HG02798 (cell line): ENCODE measurements at regions not wholly inside any gene's neighbourhood (a gene's known extent, or its start where the extent isn't known, plus 50 kb on each side); places are given as distances from the start of the nearest gene placed in this dataset.
"Not testable (repeated sequence)": the region's sequence is repeated elsewhere in the genome, so short reads cannot be mapped to it uniquely, and the experiment has no call there.

Experiments
- ATAC-seq: cut with Tn5 transposase; IDR thresholded peaks from one replicate; pipeline ENCODE4 v1.9.1; 2021; ENCODE audit warnings: mild to moderate bottlenecking; ENCODE audit not compliant: unreplicated experiment, poor library complexity

DNA sequence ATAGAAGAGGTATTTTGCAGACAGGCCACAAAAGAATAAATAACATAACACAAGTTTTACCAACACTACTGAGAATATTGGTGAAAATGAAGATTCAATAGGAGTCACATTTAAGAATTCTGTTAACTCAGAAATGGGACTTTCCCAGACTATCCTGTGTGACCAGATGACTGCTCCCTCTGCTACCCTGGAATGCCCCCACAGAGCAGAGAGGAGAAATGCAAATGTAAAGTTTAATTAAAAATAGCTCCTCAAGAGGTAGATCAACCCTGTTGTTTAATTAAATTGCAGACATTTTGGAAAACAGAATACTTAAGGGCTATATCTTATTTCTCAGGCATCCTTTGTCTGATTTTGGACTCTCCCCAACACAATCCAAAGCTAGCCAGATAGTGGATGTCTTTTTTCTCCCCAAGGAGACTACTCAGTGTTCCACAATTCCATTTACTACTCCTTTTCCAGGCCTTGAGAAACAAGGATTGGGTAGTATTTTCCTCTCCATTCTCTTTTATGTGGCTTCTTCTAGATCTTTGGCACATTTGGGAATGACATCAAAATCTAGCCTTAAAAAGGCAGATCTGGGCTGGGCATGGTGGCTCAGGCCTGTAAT is 104.7 kb upstream of the TSC22D1 start:
- no peak for ATAC-seq

DNA sequence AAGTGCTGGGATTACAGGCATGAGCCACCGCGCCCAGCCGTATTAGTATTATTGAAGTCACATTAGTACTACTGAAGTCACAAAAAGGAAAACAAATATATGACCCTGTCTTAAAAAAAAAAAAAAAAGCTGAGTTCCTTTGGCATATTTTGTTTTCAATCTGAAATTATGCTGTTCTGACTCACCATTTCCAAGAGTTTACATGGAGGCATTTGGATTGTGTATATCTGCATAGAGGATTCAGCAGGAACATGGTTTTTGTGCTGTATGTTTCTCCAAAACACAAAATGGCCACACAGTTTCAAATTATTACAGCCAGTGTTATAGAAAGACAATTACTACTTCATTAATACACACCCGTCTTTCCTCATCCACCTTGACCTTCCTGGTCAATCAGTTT is 103.5 kb upstream of the TSC22D1 start:
- ATAC-seq: no peak

DNA sequence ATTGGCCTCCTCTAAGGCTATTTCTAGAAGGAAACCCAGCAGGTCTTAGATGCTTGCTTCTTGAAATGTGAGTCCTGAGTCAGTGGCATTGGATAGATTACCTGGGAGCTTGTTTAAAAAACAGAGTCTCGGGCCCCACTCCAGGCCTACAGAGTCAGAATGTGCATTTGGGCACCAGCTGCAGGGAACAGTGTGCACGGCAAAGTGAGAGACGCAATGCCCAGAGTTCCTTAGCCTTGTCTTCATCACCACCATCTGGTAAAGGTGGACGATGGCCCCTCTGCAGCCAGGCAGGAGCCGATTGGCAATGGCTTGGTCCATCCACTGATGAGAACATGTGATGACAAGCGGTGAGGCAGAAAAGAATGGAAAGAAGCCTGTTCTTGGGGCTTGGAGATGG is 102.1 kb upstream of the TSC22D1 start:
- ATAC-seq: no peak

DNA sequence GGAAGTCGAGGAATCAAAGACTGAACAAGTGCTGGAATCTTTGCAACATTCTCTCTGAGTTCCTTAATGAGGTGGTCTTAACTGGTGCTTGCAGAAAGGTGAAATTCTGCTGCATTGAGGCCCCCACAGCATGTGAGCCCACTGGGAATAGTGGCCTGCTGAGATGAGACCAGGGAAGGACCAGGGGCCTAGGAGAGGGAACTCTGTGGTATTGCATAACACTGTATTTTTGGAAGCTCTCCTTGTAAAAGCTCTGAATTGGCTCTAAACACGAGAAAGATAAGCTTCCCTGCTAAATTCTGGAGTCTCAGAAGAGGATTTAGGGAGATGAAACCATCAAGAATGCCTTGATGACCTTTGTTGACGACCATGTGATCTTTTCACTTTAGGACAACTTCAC is 100.4 kb upstream of the TSC22D1 start:
- no peak for ATAC-seq

DNA sequence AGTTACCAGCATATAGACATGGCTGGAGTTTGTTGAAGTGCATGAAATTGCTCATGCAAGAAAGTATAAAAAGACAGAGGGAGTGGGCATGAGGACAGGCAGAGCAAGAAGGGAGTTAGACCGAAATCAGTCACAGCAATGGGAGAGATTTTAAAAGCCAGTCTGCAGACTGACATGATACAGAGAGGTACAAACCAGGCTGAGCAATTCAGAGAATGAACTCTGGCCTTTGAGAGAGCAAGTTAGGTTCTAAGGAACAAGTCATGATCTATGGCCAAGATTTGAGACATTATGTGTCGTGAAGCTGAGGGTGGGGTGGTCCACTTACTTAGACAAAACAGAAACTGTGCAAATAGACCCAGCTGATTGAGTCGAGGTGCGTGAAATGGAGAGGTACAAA is 93.4 kb upstream of the TSC22D1 start:
- ATAC-seq: no peak

DNA sequence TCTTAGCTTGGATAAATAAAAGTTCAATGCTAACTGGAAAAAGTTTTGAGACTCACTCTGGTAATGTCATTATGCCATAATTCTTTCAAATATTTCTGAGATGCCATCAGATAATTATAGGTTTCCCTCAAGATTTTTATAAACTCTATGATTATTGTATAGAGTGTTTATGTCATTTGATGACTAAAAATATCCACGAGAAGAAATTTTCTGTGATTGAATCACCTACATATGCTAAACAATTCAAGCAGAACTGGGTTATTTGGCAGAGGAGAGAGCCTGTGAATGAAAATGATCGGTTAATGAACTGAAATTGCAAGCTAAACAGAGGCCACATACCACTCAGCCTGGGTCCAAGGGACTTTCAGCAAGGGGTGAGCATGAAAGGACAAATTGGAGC is 92.6 kb upstream of the TSC22D1 start:
- ATAC-seq: no peak

DNA sequence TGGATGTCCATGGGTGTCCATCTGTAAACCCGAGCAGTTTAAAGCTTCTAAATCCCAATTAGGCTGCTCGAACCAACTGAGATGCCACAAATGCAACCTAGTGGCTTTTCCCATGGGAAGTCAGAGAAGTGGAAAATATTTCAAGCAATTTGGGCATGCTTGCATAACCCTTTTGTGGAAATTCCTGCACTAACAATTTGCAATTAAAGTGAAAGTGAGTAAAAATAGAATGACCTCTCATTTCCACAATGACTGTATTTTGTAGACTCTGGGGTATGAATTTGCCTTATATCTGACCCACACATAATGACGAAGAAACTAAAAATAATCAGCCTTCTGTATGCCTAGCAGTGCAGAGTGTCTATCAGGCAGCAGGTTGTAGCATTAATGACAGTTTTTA is 91.8 kb upstream of the TSC22D1 start:
- no peak for ATAC-seq

DNA sequence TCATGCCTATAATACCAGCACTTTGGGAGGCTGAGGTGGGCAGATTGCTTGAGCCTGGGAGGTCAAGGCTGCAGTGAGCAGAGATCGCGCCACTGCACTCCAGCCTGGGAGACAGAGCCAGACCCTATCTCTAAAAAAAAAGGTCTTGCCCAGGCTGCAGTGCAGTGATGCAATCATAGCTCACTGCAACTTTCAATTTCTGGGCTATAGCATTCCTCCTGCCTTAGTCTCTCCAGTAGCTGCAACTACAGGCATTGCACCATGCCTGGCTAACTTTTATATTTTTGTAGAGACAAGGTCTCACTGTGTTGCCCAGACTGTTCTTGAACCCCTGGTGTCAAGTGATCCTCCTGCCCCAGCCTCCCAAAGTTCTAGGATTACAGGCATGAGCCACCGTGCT is 90.4 kb upstream of the TSC22D1 start:
- not testable (repeated sequence) for ATAC-seq

DNA sequence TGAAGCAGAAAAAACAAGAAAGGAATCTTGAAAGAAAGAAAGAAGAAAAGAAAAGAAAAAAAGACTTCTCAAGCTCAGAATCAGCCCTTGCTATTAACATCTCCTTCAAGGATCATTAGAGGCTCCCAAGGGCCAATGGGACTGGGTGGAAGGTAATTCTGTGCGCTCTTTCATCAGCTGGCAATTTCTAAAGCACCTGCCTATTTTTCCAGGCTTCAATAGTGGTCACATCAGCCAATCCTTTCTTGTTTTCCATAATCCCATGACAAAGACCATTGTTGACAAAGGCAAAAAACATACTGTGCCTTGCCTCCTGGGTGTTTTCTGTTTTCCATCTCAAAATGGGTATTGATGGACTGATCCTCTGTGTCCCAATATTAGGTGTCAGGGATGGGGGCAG is 88.2 kb upstream of the TSC22D1 start:
- no peak for ATAC-seq

DNA sequence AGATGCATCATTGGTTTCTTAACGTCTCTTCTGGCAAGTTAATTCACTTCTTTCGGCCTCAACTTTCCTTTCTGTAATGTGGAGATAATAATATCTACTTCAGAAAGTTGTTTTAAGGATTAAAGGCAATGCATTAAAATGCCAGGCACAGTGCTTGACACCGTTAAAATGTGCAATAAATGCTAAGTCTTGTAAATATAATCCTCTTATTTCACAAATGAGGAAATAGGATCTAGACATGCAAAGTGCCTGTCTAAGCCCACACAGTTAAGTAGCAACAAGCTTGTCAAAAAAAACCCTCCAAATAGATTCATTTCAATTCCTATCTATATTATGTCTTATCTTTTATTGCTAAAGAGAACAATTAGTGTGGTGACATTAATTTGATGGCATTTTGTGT is 86.4 kb upstream of the TSC22D1 start:
- no peak for ATAC-seq

DNA sequence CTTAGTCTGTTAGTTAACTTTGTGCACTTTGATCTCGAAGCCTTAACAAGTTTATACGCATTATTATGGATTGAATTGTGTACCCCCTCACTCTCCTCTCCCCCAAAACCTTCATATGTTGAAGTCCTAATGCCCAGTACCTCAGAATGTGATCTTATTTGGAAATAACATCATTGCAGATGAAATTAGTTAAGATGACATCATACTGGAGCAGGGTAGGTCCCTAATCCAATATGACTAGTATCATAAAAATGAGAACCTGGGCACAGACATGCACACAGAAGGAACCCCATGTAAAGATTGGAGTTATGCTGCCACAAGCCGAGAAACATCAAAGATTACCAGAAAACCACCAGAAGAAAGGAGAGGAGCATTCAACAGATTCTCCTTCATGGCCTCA is 85.8 kb upstream of the TSC22D1 start:
- ATAC-seq: no peak

DNA sequence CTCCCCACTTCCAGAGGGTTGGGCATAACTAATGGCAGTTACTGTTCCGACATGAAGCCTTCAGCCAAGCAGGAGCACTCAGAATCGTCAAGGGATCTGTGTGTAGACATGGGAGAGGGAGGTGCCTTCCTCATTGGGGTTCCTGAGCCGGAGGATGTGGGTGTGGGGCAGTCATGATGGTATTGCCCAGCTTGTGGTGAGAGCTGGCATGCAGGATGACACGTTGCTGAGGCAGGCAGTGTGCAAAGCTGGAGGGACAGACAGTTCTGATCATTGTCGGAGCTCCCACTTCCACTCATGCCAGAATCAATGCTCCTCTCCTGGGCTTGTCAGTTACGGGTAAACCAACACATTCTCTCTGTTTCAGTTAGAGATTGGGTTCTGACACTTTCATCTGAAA is 83.9 kb upstream of the TSC22D1 start:
- ATAC-seq: no peak

DNA sequence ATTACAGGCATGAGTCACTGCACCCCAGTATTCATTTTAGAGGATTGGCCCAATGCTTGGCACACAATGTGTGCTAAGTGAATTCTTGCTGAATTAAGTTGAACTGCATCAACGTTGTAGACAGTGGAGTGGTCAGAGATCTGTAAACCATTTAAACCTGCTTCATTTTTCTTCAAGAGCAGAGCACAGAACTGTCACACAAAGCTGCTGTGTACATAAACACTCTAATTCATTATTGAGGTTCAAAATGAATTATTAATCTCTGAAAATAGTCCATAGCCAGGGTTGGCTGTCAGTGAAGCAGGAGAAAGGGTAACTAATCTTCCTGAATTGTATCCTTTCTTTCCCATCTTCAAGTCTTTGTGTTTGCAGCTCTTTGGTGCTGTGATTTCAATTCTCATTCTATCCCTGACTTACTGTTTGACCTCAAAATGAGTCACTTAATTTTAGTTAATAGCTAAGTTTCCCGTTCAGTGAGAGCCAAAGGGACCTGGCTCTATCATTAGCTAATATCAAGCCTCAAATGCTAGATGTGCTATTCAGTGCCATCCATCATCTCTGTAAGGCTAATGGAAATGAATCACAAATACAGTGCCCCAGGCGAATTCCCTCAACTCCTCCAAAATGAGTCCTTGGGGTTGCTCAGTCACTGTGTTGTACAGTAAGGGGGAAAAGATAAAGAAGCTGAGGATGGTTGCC is 77.0 kb upstream of the TSC22D1 start:
- no peak for ATAC-seq

DNA sequence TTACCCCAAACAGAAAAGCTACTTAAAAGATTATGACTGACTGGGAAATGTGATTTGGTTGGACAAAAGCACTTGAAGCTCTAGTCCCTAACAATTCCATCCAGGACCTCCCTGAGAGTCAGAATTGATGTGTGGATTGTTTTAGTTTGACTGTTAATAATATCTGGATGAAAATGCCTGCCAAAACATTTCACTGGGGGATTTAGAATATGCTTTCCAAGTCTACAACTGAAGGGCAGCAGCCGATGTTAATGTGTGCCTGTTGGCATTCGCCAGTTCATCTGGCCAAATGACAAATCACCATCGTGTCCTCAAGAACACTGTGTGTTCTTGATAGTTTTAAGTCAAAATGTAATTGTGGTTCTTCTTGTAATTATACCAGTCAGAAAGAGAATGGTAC is 76.0 kb upstream of the TSC22D1 start:
- no peak for ATAC-seq

DNA sequence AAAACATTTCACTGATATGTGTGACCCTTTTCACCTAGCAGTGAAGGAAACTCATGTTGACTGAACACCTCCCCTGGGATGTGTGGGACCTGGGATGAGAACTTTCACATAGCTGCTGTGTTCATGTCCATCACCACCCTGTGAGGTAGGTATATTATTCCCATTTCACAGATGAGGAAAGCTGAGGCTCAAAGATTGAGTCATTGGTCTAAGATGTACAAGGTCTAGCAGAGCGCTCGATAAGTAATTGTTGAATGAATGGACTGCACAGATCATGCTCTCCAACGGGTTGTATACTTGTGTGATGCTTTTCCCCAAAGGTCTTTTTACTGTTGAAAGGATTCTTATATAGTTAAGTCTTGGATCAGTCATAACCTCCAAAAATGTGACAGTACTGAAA is 75.6 kb upstream of the TSC22D1 start:
- ATAC-seq: no peak

DNA sequence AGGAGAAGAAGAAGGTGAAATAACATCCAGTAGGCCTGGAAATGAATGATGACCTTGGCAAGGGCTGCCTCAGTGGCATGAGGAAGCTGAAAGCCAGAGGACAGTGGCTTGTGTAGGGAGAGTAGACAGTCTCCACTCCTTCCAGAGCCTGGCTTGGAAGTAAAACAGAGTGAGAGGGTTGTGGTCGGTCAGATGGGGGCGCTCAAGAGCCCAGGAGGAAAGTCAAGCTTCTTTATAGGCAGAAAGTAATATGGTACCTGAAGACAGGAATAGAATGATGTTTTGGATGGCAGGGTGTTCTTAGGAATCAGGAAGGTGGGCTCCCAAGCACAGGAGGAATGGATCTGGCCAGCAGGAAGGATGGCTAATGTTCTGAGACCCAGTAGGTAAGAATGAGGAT is 75.1 kb upstream of the TSC22D1 start:
- no peak for ATAC-seq

DNA sequence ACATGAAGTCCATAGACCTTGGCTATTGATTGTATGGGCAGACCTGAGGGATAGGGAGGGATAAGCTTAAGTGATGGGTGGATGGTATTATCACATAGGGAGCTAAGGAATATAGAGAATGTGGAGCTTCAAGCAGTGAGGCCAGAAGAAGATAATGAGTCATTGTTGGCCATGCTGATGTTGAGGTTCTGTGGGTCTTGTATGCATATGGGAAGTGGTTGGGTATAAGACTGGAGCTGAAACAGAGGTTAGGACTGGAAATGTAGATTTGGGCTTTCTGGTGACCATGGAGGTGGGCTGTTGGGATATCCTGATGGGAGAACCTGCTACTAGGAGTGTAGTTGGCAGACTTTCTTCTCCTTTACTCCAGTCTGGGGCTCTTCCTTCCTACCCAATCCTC is 73.7 kb upstream of the TSC22D1 start:
- ATAC-seq: no peak

DNA sequence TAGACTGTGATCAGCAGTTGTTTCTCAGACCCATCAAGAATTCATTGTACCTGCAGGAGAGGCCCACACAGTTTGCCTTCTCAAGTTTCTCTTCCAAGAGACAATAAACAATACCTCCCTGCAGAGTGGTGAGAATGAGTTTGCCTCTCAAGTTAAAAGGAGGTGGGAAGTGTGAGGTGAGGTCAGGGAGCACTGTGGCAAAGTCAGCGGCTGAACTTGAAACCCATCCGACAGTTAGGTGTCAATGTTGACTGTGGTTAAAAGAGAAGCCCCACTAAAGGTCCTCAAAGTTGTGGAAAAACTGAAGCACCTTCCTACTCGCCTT is 72.9 kb upstream of the TSC22D1 start:
- ATAC-seq: no peak

DNA sequence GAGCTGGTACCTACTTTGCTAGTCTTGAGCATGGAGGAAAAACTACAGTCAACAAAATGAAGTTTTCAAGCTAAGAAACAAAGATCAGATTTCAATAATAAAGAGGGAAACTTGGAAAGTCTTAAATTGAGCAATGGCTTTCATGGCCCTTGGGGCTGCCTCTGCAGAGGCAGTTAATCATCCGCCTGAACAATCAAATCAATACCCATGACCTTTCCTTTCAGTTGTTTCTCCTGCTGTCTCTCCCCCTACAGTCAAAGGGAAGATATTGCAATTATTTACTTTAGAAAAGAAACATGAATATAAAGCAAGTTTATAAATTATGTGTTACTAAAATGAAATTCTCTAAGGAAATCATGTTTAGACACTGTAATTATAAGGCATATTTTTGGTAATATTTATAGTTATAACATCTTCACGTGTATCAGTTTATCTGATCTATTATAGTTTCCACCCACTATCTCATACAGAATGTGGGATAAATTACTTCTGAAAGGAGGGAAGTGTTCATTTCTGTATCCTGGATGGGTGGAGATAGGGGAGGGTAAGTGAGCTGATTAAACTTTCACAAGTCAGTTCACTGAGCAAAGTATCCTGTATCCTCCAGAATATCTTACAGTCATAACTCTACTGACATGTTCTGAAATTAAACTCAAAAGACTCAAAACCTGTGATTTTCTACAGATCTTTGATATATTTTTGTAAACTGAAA is 72.4 kb upstream of the TSC22D1 start:
- no peak for ATAC-seq

DNA sequence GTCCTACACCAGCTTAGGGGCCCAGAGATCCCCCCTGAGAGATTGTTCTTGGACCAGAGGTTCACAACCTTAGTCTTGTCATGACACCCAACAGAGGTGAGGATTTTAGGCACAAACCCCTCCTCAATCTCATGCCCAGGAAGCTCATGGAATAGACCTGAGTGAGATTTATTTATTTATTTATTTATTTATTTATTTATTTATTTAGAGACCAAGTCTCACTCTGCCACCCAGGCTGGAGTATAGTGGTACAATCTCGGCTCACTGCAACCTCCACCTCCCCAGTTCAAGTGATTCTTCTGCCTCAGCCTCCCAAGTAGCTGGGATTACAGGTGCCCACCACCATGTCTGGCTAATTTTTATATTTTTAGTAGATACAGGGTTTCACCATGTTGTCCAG is 71.4 kb upstream of the TSC22D1 start:
- ATAC-seq: not testable (repeated sequence)

DNA sequence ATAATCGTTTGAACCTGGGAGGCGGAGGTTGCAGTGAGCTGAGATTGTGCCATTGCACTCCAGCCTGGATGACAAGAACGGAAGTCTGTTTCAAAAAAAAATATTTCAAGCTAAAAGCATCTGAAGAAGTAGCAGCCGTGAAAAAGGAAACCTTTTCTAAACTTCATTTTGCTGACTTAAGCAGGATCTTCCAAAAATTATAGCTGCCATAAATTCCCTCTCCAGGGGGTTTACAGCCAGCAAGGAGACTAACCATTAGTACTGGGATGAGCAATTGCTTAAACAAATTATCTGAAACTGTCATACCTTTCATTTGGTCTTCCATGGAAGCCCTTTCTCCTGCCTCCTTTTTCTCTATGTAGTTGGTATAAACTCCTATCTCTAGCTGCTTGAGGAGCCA is 69.9 kb upstream of the TSC22D1 start:
- ATAC-seq: no peak

DNA sequence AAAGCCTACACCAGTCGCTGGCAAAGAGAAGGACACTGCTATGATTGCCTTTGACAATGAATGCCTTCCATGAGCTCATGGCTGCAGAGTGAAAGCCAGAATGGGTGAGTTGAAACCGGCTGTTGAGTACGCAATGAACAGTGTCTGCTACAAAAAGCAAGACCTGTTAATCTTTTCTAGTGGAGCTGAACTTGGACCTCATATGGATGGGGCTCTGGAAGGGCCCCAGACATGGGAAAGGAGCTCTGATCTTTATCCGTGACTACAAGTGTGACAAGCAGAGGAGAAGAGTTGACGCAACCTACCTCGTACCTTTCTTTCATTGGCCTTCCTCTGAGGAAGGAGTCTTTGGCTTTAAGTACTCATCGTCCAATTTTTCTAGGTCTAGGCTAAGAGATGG is 67.1 kb upstream of the TSC22D1 start:
- ATAC-seq: no peak
